ENCODE measurements at regions not wholly inside any gene's neighbourhood (a gene's known extent, or its start where the extent isn't known, plus 50 kb on each side); places are given as distances from the start of the nearest gene placed in this dataset.

GRCh38 chr11:70756756-70757155 is 358.4 kb downstream of the CTTN start:
- POLR2A ChIA-PET, result no interaction called here
- CTCF ChIA-PET, result interaction anchor here (0.6 to 1.6 kb wide), 2 partner anchors 286 to 289 kb away, joined by 3 to 5 read pairs; no protein-coding TSS in a partner anchor
- no peak for DNase-seq (ENCODE audit: extremely low spot score)
- TF ChIP-seq NFRKB (IDR thresholded peaks at IDR 0.05) (no peak), BHLHE40 (IDR thresholded peaks at IDR 0.05; ENCODE audit: borderline replicate concordance) (no peak), FOXA1 (IDR thresholded peaks at IDR 0.05) (no peak), FOXM1 (IDR thresholded peaks at IDR 0.05; ENCODE audit: borderline replicate concordance) (no peak)
- TF ChIP-seq, protein P1, sequence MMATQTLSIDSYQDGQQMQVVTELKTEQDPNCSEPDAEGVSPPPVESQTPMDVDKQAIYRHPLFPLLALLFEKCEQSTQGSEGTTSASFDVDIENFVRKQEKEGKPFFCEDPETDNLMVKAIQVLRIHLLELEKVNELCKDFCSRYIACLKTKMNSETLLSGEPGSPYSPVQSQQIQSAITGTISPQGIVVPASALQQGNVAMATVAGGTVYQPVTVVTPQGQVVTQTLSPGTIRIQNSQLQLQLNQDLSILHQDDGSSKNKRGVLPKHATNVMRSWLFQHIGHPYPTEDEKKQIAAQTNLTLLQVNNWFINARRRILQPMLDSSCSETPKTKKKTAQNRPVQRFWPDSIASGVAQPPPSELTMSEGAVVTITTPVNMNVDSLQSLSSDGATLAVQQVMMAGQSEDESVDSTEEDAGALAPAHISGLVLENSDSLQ (IDR thresholded peaks at IDR 0.05), result no peak

DNA sequence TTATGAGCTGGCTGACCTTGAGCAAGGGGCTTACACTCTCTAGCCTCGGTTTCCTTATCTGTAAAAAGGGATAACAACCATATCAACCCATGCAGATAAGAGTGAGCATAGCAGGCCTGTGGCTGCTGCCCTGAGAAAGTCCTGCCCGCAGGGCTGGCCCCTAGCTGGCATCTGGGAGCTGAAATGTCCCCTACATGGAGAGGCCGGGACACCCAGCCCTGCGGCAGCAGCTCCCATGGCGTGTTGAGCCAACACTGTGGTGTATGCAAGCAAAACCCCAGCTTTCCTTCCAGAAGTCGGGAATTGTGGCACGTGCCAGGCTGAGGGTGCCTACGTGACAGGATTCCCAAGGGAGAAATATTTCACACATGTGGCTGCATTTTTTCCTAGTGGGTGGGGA is 358.9 kb downstream of the CTTN start:
- DNase-seq (ENCODE audit: extremely low spot score), result no peak
- POLR2A ChIA-PET, result no interaction called here
- CTCF ChIA-PET, result interaction anchor here (0.6 kb wide), 1 partner anchor 286 kb away, joined by 3 read pairs; no protein-coding TSS in a partner anchor
- no peak for TF ChIP-seq ZNF384 (IDR thresholded peaks at IDR 0.05)
- no peak for TF ChIP-seq ARNT (IDR thresholded peaks at IDR 0.05)
- no peak for TF ChIP-seq BHLHE40 (IDR thresholded peaks at IDR 0.05; ENCODE audit: borderline replicate concordance)
- no peak for TF ChIP-seq FOXA1 (IDR thresholded peaks at IDR 0.05)
- no peak for TF ChIP-seq NFRKB (IDR thresholded peaks at IDR 0.05)
- TF ChIP-seq, protein P1 (IDR thresholded peaks at IDR 0.05), result no peak
- TF ChIP-seq L3MBTL2 (conservative IDR thresholded peaks at IDR 0.05), result no peak
- no peak for TF ChIP-seq FOXM1 (IDR thresholded peaks at IDR 0.05; ENCODE audit: borderline replicate concordance)
- no peak for TF ChIP-seq SP1 (IDR thresholded peaks at IDR 0.05)
- no peak for TF ChIP-seq FOXK2 (IDR thresholded peaks at IDR 0.05)
- TF ChIP-seq HDGF (IDR thresholded peaks at IDR 0.05; ENCODE audit: borderline replicate concordance), result no peak
- no peak for TF ChIP-seq CTBP1 (IDR thresholded peaks at IDR 0.05; ENCODE audit: borderline replicate concordance)
- no peak for TF ChIP-seq SUZ12 (IDR thresholded peaks at IDR 0.05)
- no peak for TF ChIP-seq TARDBP (IDR thresholded peaks at IDR 0.05)
- TF ChIP-seq LEF1 (IDR thresholded peaks at IDR 0.05; ENCODE audit: borderline replicate concordance), result no peak
- TF ChIP-seq ELF4 (IDR thresholded peaks at IDR 0.05), result no peak

GRCh38 chr11:70758206-70758605 is 359.9 kb downstream of the CTTN start:
- DNase-seq (ENCODE audit: extremely low spot score), result no peak
- ChIA-PET CTCF (no interaction called here), POLR2A (no interaction called here)
- TF ChIP-seq ZNF384 (IDR thresholded peaks at IDR 0.05) (no peak), FOXK2 (IDR thresholded peaks at IDR 0.05) (no peak), FOXA1 (IDR thresholded peaks at IDR 0.05) (no peak), BHLHE40 (IDR thresholded peaks at IDR 0.05; ENCODE audit: borderline replicate concordance) (no peak), CTBP1 (IDR thresholded peaks at IDR 0.05; ENCODE audit: borderline replicate concordance) (no peak), ARNT (IDR thresholded peaks at IDR 0.05) (no peak), FOXM1 (IDR thresholded peaks at IDR 0.05; ENCODE audit: borderline replicate concordance) (no peak), LEF1 (IDR thresholded peaks at IDR 0.05; ENCODE audit: borderline replicate concordance) (no peak), ELF4 (IDR thresholded peaks at IDR 0.05) (no peak), NFRKB (IDR thresholded peaks at IDR 0.05) (no peak)
- TF ChIP-seq, protein P1 (IDR thresholded peaks at IDR 0.05), result no peak

DNA sequence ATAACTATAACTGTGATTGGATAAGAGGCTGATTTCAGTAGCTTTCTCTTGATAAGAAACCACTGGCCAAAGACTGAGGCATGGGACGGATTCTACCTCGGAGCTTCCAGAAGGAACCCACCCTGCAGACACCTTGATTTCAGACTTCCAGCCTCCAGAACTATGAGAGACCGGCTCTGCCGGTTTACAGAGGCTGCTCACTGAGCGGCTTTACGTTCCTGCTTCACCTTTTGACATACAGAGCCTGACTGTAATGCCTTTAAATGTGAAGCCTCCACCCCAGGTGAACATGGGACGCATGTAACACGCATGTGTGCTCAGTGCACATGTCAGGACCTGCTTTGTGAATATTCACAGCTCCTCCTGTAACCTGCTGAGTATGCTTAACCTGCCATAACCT is 361.5 kb downstream of the CTTN start:
- no peak for TF ChIP-seq TARDBP (IDR thresholded peaks at IDR 0.05)
- ChIA-PET CTCF (no interaction called here), POLR2A (no interaction called here)
- DNase-seq (ENCODE audit: extremely low spot score), result no peak

DNA sequence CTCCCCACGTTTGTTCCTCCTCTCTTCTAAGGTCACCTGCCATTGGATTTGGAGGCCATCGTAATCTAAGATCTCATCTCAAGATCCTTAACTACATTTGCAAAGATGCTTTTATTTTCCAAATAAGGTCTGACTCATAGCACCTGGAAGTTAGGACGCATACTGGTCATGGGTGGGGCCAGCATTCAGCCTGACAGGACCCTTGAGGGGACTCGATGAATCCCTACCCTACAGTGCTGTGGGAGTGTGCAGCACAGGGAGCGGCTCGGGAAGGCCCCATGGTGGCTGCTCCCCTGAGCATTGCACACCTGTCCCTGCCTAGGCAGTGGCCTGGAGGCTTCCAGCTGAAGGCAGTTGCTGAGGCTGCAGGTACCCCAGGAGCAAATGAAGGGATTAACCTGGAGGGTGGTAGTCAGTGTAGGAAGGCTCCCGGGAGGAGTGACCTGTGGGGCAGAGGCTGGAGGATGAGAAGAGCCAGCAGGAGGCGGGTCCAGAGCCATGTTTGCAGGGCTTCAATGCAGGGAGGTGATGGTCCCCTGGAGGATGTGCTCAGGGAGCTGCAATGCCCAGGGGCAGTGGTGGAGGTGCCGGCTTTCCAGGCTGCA is 362.2 kb downstream of the CTTN start:
- CTCF ChIA-PET, result no interaction called here
- no peak for DNase-seq (ENCODE audit: extremely low spot score)
- no peak for TF ChIP-seq L3MBTL2 (conservative IDR thresholded peaks at IDR 0.05)
- no peak for TF ChIP-seq CTBP1 (IDR thresholded peaks at IDR 0.05; ENCODE audit: borderline replicate concordance)
- TF ChIP-seq ARNT (IDR thresholded peaks at IDR 0.05), result no peak
- no peak for TF ChIP-seq TARDBP (IDR thresholded peaks at IDR 0.05)
- TF ChIP-seq, protein P1 (IDR thresholded peaks at IDR 0.05), result no peak
- TF ChIP-seq ELF4 (IDR thresholded peaks at IDR 0.05), result no peak
- no peak for TF ChIP-seq FOXM1 (IDR thresholded peaks at IDR 0.05; ENCODE audit: borderline replicate concordance)
- TF ChIP-seq BHLHE40 (IDR thresholded peaks at IDR 0.05; ENCODE audit: borderline replicate concordance), result no peak
- no peak for TF ChIP-seq FOXK2 (IDR thresholded peaks at IDR 0.05)
- no peak for TF ChIP-seq ZNF384 (IDR thresholded peaks at IDR 0.05)
- no peak for TF ChIP-seq SP1 (IDR thresholded peaks at IDR 0.05)
- no peak for TF ChIP-seq NFRKB (IDR thresholded peaks at IDR 0.05)
- TF ChIP-seq HDGF (IDR thresholded peaks at IDR 0.05; ENCODE audit: borderline replicate concordance), result no peak
- TF ChIP-seq LEF1 (IDR thresholded peaks at IDR 0.05; ENCODE audit: borderline replicate concordance), result no peak
- no peak for TF ChIP-seq SUZ12 (IDR thresholded peaks at IDR 0.05)
- TF ChIP-seq FOXA1 (IDR thresholded peaks at IDR 0.05), result no peak
- POLR2A ChIA-PET, result no interaction called here

Data from HEK293T (cell line).